HG03439 (cell line): ENCODE measurements at regions not wholly inside any gene's neighbourhood (a gene's known extent, or its start where the extent isn't known, plus 50 kb on each side); places are given as distances from the start of the nearest gene placed in this dataset.

ENCODE experiments used
- ATAC-seq: cut with Tn5 transposase; IDR thresholded peaks from one replicate; pipeline ENCODE4 v1.9.1; 2021; ENCODE audit warnings: mild to moderate bottlenecking, moderate library complexity; ENCODE audit not compliant: unreplicated experiment

DNA sequence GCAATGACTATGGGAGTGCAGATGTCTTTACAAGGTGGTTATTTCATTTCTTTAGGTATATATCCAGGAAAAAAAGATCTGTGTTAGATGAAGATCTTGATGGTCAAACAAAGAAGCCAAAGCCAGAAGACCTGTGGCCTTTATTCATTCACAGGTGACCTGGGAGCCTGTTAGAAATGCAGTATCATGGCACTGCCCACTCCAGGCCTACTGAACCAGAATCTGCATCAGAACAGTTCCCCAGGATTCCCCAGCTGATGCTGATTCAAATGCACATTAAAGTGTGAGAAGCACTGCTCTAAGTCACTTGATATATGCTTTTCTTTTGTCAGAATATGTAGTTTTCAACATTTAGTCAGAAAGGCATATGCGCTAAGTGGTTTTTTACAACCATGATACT lies 251.1 kb downstream of the IPMK start:
- ATAC-seq, result no peak

- no peak for ATAC-seq
Measured at GRCh38 chr10:58014436-58014835, 253.3 kb downstream of the IPMK start.

DNA sequence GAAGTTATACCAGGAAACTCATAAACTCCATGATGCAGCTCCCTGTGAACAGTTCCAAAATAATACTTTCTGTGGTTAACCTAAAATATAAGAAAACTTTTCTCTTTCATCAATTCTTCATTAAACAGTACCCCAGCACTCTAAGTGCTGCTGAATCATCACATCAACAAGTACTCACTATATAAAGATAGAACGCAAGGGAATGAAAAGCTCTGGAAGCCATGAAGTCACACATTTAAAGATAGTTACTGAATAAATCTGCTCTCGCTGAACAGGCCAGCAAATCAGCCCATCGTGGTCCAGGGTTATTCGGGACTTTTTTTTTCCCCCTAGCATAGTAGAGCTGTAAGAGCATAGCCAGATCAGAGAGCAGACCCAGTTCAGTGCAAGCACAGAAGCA lies 254.3 kb downstream of the IPMK start:
- ATAC-seq, result no peak

DNA sequence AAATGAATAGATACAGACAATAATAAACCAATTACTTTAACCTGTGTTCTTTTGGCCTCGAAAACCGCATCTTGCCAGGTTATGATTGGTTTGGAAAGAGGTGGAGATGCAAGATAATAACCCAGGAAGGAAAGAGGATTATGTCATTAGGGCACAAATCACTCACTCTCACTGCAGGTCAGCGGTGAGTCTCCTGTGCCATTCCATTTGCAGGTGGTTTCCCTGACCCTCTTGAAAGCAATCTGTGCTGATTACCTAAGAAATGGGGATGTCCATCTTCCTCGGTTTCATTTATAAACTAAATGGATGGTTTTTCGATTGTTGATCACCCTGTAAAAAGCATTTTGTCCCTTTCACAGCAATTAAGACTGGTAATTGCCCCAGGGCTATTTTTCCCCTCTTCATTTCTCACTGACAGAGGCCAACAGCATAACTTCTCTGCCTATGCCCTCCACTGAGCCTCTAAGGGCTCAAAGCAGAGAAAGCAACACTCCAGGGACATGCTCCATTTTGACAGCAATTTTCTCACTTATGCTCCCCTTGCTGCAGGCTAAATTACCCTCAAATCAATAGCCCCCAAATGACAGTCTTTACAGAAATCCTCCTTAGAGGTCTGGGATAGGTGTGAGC lies 257.5 kb downstream of the IPMK start:
- no peak for ATAC-seq

DNA sequence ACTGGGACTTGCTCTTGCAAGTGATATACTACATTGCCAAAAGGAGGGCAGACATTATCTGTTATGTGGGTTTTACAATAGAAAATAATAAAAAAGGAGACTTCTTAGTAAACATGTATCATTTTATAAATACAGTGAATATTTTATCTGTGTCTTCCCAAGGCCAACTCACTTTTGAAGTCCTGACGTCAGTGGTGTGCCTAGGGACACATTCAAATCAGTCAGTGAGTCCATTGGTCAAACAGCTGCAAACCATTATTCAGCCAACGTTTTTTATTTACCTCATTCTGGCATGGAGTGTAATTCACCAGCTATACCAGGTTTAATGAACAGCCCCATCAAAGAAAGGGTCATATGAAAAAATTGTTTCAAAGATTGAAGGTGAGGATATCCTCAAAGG lies 263.7 kb downstream of the IPMK start:
- ATAC-seq, result no peak

DNA sequence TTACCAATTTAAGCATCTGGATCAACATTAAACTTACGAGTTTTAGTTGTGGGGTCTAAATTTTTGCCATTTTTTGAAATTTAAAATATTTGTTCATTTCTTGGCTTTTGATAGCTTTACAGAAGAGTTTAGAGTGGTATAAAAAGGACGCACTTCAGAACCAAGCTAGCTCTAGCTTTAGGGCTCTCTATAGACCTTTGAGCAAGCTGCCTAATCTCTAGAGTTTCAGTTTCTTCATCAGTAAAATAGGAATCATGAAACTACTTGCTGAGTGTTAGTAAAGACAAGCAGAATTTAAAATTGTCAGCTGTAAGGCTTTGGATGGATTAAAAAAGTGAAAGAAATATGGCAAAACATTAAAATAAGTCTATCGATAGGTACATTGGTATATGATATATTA lies 266.5 kb downstream of the IPMK start:
- ATAC-seq, result no peak

- ATAC-seq, result no peak
Measured at GRCh38 chr10:57996536-57996935, 271.2 kb downstream of the IPMK start.

DNA sequence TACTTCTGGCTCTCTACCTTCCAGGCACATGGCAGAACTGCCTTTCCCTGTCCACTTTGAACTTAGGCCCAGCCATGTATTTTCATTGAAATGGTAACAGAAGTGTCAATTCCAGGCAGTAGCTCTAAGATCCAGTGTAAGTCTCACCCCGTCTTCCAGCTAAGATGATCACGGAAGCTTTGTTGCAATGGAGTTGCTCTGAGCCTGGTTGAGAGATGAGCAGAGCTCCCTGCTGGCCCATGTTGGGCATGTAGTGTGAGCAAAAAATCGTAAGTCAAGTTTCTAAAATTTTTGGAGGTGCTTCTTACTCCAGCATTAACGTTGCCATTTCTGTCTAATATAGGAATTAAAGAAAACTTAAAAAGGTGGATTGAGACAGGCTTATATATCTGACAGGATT lies 274.4 kb downstream of the IPMK start:
- ATAC-seq, result no peak

GRCh38 chr10:57992321-57993077 lies 275.2 kb downstream of the IPMK start:
- no peak for ATAC-seq

- ATAC-seq, result no peak
Measured at GRCh38 chr10:57988964-57989363, 278.7 kb downstream of the IPMK start.

GRCh38 chr10:57987055-57987721 lies 280.5 kb downstream of the IPMK start:
- ATAC-seq, result no peak

GRCh38 chr10:57986422-57986821 lies 281.3 kb downstream of the IPMK start:
- no peak for ATAC-seq

DNA sequence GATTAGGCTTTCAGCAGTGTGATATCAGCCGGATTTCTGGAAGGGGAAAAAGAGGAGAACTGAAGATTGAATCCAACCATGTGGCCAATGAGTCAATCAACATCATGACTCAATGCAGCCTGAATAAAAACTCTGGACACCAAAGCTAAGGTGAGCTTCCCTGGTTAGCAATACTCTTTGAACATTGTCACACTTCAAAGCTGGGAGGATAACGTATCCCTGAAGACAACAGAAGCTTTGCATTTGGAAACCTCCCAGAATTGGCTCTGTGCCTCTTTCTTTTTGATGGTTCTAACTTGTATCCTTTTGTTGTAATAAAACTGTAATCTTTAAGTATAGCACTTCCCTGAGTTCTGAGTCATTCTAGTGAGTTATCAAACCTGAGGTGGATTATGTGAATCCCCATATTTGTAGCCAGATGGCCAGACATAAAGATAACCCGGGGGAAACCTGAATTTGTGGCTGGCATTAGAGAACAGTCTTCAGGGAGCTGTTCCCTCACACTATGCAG lies 284.4 kb downstream of the IPMK start:
- no peak for ATAC-seq

DNA sequence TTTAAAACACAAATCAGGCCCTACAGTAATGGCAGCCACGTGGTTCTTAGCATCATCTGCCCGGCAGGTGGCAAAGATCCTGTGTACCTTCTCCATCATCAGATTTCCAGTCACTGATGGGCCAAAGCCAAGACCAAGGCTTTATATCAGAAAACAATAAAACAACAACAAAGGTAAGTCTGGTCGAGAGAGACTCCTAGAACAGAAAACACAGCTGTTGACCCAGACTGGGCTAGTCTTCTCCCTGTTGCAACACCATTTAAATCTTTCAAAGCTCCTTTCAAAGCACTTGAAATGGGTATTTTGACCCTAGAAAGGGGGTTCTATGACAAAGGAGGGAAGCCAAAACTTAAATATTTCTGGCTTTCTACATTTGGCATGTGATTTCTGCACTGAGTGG lies 285.6 kb downstream of the IPMK start:
- no peak for ATAC-seq

DNA sequence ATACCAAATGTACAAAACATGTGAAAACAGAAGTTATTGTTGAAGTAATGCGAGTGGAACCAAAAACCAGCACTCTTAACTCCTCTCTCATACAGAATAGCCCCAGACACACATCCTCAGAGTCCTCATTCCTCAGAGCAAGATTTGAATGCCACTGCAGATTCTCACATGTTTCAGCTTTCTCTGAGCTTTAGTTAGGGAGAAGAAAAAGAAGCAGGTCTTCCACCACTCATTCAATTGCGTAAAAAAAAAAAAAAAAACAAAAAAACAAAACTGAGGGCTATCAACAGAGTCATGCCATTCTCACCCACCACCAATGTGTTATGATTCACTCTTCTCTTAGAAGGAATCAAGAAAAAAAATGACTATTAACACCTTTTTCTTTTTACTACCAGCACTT lies 287.7 kb downstream of the IPMK start:
- ATAC-seq, result no peak

GRCh38 chr10:57979491-57979890 lies 288.2 kb downstream of the IPMK start:
- ATAC-seq, result no peak

GRCh38 chr10:57977262-57977661 lies 290.4 kb downstream of the IPMK start:
- ATAC-seq, result no peak

- no peak for ATAC-seq
Measured at GRCh38 chr10:57973451-57973850, 294.2 kb downstream of the IPMK start.

- no peak for ATAC-seq
Measured at GRCh38 chr10:57972783-57973182, 294.9 kb downstream of the IPMK start.

- no peak for ATAC-seq
Measured at GRCh38 chr10:57968328-57969016, 299.2 kb downstream of the IPMK start.

- ATAC-seq, result no peak
Measured at GRCh38 chr10:57964351-57964750, 303.3 kb downstream of the IPMK start.
